ENCODE measurements at regions not wholly inside any gene's neighbourhood (a gene's known extent, or its start where the extent isn't known, plus 50 kb on each side); places are given as distances from the start of the nearest gene placed in this dataset.
A peak's percentile ranks its signal among the peaks of the same experiment; 100 is the strongest.

DNA sequence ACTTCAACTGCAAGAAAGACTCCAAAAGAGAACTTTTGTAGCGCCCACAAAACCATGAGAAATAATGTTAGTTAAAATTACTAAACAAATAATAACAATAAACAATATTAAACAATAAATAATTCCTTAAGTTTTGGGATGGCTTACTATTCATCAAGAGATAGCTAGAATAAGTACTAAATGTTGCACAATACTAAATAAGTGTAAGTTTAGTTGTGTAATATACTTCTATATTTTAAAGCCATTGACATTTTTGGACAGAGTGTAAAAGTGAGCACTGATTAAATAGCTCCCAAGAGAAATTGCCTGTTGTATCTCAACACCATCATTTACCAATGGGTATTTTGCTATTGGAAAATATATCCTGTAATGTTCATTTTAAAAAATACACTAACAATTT is 166.7 kb downstream of the ALG10 start:
- no peak for DNase-seq (ENCODE audit: low read depth in 3 of 3, low spot score in 2 of 3)

DNA sequence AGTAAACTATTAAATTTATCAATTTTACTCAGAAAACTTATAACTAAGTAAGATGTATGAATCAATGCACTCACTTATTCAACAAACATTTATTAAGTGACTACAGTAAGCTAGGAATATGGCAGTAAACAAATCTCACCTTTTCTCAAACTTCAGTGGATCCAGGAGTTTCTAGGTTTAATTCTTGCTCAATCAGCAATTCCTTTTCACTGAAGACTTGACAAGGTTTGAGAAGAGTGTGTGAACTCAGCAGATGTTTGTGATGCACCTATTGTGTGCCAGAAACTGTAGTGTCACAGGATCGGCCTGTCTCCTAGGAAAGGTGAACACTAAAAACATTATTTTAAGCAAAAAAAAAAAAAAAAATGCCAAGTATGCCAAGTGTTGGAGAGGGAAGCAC is 167.8 kb downstream of the ALG10 start:
- no peak for DNase-seq (ENCODE audit: low read depth in 3 of 3, low spot score in 2 of 3)

DNA sequence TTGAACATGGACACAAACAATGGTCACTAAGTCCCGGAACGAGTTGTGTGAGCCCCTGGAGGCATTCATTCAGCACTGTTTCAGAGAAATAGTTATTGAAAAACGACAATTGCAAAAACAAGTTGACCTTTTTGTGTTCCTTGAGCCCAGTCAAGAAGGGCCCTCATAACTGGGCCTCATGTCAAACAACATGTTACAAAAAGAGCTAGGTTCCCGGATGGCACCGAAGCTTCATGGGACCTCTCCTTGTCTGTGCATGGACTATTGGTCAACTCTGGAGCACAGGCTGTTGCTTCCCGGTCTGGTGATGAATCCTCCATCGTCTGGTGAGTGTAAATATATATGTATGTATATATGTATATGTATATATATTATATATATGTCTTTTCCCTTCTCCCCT is 176.6 kb downstream of the ALG10 start:
- DNase-seq (ENCODE audit: low read depth in 3 of 3, low spot score in 2 of 3) = no peak

DNA sequence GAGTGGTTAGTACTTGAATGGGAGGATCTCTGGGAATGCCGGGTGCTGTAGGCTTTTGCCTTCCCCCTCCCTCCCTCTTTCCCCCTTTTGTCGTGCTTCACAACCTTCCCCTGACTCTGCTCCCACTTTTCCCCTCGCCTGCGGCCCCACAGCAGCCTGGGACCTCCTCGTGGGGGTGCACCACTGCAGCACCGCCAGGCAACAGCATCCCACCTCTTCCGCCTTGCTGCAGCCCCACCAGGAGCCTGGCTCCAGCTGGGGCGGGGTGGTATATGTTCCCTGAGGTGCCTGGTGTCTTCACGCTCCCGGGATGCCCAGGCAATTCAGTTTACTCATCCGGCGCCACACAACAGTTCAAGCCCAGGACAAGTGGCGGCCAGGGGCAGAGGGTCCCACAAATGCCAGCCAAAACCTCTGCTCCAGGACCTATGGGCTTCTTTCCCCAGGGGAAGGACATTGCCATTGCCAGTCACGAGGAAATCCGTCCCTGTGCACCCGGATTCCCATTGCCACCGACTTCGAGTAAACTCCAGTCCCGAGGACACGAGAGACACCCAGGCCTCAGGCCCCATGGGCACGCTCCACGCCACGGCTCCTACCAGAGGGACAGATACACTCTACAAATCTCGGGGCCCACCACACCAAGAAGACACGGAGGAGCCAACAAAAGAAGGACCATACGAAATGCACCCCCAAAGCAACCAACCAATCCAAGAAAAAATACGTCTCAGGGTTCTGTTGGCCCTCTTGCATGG is 181.7 kb downstream of the ALG10 start:
- no peak for DNase-seq (ENCODE audit: low read depth in 3 of 3, low spot score in 2 of 3)

DNA sequence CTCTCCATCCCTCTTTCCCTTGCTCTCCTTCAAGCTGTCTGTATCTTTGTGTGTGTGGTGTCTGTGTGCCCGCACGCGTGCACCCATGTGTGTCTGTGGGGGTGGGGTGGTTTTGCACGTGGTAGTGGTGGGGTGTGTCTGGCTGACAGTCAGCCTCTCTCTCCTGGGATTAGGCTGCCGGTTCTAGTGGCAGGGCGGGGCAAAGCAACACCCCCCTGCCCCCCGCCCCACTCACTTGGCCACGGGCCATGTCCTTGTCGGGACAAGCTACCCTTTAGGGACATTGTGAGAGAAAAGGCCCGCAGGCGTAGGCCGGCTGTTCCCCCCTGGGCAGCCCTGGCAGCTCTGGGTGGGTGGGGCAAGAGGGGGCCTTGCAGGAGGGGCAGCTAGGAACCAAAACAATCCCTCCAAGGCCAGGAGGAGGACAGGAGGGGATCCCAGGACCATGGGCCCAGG is 182.6 kb downstream of the ALG10 start:
- no peak for DNase-seq (ENCODE audit: low read depth in 3 of 3, low spot score in 2 of 3)

DNA sequence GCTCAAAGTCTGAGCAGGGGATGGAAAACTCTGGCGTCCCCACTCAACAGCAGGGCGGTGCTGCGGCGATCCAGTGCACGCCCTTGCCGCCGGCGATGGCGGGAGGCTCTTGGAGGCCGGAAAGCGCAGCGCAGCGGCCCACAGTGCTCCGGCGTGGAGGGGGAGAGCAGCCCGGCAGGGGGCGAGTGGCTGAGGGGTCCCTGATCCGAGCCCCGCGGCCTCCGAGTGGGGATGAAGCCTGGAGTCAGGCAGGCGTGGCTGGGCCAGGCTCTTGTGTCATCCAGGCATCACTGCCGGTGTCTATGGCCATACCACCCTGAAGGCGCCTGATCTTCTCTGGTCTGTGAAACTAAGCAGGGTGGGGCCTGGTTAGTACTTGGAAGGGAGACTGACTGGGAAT is 183.1 kb downstream of the ALG10 start:
- DNase-seq (ENCODE audit: low read depth in 3 of 3, low spot score in 2 of 3) = no peak

DNA sequence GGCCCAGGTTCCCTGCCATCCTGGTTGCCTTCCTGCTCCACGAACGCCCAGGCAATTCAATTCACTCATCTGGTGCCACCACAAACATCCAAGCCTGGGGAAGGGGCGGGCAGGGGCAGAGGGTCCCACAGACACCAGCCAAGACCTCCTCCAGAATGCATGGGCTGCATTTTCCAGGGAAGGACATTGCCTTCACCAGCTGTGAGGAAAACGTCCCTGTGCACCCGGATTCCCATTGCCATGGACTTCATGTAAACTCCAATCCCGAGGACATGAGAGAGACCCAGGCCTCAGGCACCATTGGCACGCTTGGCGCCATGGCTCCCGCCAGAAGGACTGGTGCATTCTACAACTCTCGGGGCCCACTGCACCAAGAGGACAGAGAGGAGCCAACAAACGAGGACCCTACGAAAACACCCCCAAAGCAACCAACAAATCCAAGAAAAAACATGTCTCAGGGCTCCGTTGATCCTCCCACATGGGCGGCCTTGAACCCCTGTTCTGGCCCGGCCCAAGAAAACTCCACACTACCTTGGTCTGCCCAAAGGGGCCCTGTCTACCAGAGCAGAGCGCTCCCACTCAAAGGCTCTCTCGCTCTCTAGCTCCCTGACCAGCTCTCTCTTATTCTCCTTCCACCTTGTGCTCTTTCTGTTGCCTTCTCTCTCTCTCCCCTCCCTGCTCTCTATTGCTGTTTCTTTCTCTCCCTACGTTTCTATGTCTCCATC is 183.9 kb downstream of the ALG10 start:
- DNase-seq (ENCODE audit: low read depth in 3 of 3, low spot score in 2 of 3) = no peak

DNA sequence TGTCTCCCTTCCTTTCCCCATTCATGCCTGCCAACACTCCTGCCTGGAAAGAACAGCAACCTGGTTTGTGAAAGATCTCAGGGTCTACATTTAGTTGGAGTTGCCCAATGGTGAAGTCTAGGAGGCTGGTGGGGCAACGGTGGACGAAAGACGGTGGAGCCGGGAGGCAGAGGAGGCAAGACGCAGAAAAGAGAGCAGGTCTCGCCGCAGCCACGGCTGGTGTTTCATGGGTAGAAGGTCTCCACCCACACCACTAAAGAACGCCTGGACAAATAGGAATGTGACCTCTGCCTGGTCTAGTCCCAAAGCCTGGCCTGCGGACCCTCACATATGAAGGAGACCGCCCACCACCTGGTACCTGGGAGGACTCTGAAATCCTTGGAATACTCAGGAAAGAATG is 185.6 kb downstream of the ALG10 start:
- DNase-seq (ENCODE audit: low read depth in 3 of 3, low spot score in 2 of 3) = no peak

DNA sequence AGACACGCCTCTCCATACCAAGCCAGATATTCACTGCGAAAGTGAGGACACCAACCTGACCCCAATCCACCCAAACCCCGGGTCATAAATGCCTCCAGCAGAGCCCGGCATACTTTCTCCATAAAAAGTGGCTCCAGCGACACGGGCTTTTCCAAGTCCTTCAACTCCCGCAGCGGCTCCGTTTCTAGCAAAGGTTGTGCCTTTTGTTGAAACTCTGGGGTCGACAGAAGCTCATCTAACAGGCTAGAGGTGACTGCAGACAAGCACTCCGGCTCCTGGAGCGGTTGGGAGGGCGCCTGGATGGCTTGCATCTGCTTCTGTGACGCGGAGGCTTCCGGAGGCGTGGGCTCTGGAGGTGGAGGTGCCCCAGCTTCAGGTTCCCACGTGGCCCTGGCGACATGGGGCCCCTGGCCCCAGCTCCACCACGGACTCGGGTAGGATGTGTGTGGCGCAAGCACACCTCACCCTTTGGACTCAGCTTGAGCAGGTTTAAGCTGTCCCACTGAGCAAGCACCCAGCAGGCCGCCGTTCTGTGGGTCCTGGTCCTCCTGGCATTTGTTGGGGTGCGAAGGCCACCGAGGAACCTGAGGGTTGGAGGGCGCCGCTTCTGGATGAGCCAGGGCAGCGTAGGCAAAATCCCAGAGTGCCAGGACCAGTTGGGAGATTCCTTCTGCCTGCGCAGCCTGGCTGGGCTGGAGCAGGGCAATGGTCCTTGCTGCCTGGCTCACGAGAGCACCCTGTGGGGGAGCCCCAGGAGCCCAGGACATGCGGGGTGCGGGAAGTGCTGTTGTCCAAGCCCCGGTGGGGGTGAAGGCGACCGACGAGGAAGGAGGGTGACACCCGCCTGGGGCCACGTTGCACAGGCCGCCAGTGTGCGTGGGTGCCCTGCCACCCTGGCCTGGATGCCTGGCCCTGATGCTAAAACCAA is 186.3 kb downstream of the ALG10 start:
- DNase-seq (ENCODE audit: low read depth in 3 of 3, low spot score in 2 of 3) = no peak

DNA sequence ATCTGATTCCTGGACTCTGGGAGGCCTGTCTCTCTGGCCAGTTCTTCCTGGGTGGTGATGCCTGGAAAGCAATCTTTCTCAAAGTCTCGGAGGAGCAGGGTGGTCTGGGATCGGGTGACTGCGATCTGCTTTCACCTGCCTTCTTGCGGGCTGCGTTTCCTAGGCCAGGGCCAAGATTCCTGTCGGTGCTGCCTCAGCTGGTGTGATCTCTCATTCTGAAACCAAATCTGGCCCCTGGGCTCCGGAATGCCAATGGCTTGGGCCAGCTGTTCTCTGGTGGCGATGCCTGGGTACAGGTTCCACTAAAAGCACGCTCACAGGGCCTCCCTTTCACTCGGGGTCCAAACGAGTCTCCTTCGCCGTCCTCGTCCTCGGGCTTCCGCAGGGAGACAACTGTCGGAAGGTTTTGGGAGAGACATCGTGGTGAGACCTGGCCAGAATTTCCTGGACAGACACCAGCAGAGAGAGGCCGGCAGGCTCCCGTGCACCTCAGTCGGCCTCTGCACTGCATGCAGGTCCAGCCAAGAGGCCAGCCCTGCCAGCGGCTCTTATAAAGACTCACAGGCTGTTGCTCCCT is 187.1 kb downstream of the ALG10 start:
- no peak for DNase-seq (ENCODE audit: low read depth in 3 of 3, low spot score in 2 of 3)

DNA sequence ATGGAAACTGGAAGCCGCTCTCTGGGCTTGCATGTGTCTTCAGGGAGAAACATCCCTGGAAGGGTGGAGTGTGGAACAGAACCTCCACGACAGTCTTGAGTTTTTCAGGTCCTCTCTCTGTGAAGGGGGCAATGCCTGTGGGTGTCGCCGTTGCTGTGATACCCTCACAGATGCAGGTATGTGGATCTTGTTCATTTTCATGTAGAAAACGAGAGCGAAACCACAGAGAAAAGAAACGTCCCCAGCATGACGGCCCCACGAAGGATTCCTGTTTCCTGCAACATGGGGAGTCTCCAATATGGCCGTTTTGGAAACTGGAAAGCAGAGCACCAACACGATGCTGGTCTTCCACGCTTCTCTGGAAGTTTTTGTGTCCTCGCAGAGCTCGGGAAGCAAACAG is 187.9 kb downstream of the ALG10 start:
- DNase-seq (ENCODE audit: low read depth in 3 of 3, low spot score in 2 of 3) = no peak

DNA sequence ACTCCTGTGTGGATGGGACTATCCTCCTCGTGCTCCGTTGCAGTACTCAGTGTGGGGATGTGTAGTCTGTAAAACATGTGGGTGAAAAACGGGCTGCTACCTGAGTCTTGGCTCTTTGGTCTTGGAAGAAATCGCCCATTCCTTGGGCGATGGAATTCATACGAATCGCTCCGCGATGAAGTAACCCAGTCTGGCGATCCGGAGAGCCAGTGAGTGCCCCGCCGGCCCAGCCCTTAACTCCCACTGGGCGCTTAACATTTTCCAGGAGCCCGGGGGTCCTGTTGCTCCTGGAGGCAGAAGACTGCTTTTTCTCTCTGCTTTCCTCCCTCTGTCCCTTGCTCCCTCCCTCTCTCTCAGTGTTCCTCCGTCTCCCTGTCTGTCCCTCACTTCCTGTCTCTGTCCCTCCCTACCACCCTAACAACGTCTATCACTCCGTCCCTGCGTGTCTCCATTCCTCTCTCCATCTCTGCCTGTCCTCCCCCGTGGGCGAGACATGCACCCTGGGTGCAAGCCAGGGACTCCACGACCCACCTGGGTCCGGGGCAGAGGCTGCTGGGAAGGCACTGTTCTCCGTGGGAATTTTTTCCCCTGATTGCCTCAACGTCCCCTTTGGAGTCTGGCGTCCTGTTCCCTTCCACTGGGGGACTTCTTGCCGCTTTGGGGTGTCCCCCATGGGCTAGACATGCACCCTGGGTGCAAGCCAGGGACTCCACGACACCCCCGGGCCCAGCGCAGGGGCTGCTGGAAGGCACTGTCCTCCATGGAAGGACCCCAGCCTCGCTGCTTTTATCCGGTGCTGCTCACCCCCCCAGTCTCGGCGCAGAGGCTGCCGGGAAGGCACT is 188.6 kb downstream of the ALG10 start:
- DNase-seq (ENCODE audit: low read depth in 3 of 3, low spot score in 2 of 3) = no peak

DNA sequence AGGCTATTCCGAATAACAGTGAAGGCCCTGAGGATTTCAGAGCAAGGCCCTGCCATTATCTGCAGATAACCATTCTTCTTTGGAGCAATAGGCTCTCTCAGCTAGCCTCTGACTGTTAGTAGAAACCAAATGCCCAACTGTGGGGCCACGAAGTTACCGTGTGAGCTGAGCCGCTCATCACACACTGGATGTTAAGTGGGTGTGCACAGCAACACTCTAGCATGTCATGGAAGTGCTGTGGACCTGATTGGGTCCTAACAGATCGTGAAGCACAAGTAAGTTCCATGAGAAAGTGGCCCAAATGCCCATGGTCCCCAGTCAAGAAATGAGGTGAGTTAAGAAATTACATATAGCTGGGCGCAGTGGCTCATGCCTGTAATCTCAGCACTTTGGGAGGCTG is 190.4 kb downstream of the ALG10 start:
- DNase-seq (ENCODE audit: low read depth in 3 of 3, low spot score in 2 of 3) = no peak

DNA sequence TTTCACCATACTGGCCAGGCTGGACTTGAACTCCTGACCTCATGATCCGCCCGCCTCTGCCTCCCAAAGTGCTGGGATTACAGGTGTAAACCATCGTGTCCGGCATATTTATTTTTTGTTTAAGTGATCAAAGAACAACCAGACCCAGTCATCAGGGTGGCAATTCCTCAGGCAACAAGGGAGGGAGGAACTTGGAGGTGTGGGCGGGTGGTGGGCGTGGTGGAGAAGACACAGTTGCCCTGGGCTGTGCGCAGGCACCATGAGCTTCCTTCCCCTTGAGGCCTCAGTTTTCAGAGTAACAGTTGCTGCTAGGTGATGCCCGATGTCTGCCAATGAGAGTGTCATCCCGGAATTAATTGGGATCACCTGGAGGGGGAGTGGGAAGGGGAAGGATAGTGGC is 191.7 kb downstream of the ALG10 start:
- DNase-seq (ENCODE audit: low read depth in 3 of 3, low spot score in 2 of 3) = no peak

DNA sequence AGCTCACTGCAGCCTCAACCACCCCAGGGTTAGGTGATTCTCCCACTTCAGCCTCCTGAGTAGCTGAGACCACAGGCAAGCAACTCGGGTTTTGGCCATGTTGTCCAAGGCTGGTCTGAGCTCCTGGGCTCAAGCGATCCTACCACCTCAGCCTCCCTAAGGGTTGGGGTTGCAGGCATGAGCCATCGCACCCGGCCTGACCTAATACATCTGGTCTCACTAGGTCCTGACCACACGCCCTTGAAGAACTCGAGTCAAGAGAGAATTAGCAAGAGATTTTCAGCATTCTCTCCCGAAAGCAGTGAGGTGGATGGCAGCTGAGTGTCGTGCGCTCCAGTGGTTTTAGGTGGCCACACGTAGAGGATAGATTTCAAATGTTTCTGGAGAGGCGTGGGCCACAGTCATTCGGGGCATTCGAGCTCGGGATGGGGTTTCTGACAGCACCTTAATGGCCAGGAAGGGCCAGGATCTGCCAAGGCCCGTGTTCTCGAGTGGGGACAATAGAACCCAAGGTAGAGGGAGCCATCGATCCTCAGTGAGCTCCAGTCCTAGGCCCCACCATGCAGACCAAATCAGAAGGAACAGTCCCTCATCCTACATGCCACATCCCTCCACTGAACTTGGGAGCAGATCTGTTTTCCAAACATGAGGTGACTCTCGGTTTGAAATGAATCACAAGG is 193.1 kb downstream of the ALG10 start:
- DNase-seq (ENCODE audit: low read depth in 3 of 3, low spot score in 2 of 3) = no peak

DNA sequence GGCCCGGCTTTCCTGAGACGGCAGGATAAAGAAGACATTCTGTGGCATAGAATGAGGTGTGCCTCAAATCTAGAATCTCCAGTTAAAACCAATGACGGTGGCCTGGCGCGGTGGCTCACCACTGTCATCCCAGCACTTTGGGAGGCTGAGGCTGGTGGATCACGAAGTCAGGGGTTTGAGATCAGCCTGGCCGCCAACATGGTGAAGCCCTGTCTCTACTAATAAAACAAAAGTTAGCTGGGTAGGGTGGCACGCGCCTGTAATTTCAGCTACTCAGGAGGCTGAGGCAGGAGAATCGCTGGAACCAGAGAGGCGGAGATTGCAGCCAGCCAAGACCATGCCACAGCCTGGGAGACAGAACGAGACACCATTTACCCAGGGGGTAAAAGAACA is 193.6 kb downstream of the ALG10 start:
- no peak for DNase-seq (ENCODE audit: low read depth in 3 of 3, low spot score in 2 of 3)

DNA sequence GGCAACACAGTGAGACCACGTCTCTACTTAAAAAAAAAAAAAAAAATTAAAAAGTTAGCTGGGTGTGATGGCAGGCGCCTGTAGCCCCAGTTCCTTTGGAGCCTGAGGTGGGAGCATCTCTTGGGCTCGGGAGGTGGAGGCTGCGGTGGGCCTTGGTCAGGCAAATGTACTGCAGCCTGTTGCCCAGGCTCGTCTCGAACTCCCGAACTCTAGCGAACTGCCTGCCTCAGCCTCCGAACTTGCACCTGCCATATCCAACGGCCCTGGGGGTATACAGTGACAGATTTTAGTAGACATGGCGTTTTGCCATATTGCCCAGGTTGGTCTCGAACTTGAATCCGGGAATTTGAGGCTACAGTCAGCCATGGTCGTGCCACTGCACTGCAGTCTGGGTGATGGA is 195.4 kb downstream of the ALG10 start:
- DNase-seq (ENCODE audit: low read depth in 3 of 3, low spot score in 2 of 3) = no peak

DNA sequence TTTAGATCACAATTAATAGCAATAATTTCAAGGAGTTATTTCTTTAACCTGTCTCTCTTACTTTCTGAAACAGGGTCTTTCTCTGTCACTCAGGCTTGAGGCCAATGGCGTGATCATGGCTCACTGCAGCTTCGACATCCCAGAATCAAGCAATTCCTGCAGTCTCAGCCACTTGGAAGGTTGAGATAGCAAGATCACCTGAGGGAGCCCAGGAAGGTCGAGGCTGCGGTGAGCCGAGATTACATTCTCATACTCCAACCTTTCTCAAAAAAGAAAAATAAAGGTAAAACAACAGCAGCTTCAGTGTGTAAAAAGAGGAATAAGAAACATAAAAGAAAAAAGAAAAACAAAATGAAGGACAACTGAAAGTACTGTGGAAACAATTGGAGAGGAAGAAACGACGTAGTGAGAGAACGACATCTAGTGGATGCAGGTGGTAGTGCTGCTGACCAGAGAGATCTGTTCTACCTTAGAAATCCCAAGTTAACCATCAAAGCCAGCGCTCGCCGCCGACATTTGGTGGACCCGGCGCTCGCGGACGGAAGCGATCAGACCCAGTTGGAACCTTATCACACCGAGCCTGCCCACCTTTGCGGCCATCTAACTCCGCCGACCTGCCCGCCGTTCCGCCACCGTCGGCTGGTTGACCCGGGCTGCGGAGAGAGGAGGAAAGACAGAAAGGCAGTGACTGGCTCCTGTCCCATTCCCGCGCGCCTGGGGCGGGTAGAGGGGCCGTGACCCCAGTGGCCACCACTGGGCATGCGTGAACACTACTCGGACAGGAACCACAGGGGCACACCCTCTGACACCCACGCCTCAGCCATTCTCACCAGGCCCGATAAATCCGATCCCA is 196.1 kb downstream of the ALG10 start:
- DNase-seq (ENCODE audit: low read depth in 3 of 3, low spot score in 2 of 3) = peak in 2 of 3 donors; percentile 7 to 27
